GM12873 (cell line): ENCODE measurements at regions not wholly inside any gene's neighbourhood (a gene's known extent, or its start where the extent isn't known, plus 50 kb on each side); places are given as distances from the start of the nearest gene placed in this dataset.

ENCODE experiments used
- CTCF ChIP-seq: IDR thresholded peaks from 2 replicates; pipeline ENCODE4 v1.5.1; 2012; ENCODE audit warnings: low read depth, mild to moderate bottlenecking, moderate library complexity, low read length, control low read depth; ENCODE audit not compliant: insufficient read depth; ENCODE audit errors: missing control alignments

GRCh38 chr5:147062427-147062826 lies 172.4 kb upstream of the STK32A start:
- TF ChIP-seq CTCF = no peak

- no peak for TF ChIP-seq CTCF
Observed at GRCh38 chr5:147063943-147064342, 170.9 kb upstream of the STK32A start.

GRCh38 chr5:147065071-147065470 lies 169.8 kb upstream of the STK32A start:
- TF ChIP-seq CTCF = no peak

- no peak for TF ChIP-seq CTCF
Observed at GRCh38 chr5:147068998-147069397, 165.8 kb upstream of the STK32A start.

- no peak for TF ChIP-seq CTCF
Observed at GRCh38 chr5:147072622-147073021, 162.2 kb upstream of the STK32A start.

- no peak for TF ChIP-seq CTCF
Observed at GRCh38 chr5:147073098-147073497, 161.7 kb upstream of the STK32A start.

- TF ChIP-seq CTCF = no peak
Observed at GRCh38 chr5:147075187-147075586, 159.6 kb upstream of the STK32A start.
